GM23248 (cell line): ENCODE measurements at regions not wholly inside any gene's neighbourhood (a gene's known extent, or its start where the extent isn't known, plus 50 kb on each side); places are given as distances from the start of the nearest gene placed in this dataset.

Source experiments
- DNase-seq: peaks from one replicate; pipeline ENCODE4 v3.0.0-alpha.2; 2015
- H2AFZ ChIP-seq: fragments of 200-600 bp; sonication (generic); 2 replicates; pipeline ENCODE4 v1.6.1; 2016; ENCODE audit warnings: antibody characterized with exemption
- H3F3A ChIP-seq: fragments of 200-600 bp; sonication (generic); 2 replicates; pipeline ENCODE4 v1.6.1; 2016; ENCODE audit warnings: mild to moderate bottlenecking, antibody characterized with exemption, mixed run types; ENCODE audit not compliant: insufficient read depth
- H3K27ac ChIP-seq: fragments of 200-600 bp; sonication (generic); 2 replicates; pipeline ENCODE4 v1.5.1; 2016; ENCODE audit warnings: mild to moderate bottlenecking
- H3K27me3 ChIP-seq: fragments of 200-600 bp; sonication (generic); replicated peaks from 2 replicates; pipeline ENCODE4 v1.6.1; 2016; ENCODE audit warnings: mild to moderate bottlenecking; ENCODE audit not compliant: insufficient read depth
- H3K36me3 ChIP-seq: fragments of 200-600 bp; sonication (generic); 2 replicates; pipeline ENCODE4 v1.6.1; 2016; ENCODE audit warnings: low read depth, mild to moderate bottlenecking
- H3K4me1 ChIP-seq: fragments of 200-600 bp; sonication (generic); 2 replicates; pipeline ENCODE4 v1.6.1; 2016; ENCODE audit warnings: mild to moderate bottlenecking; ENCODE audit not compliant: insufficient read depth
- H3K4me2 ChIP-seq: fragments of 200-600 bp; sonication (generic); one replicate; pipeline ENCODE4 v1.6.1; 2016; ENCODE audit warnings: mild to moderate bottlenecking; ENCODE audit not compliant: unreplicated experiment
- H3K4me3 ChIP-seq: fragments of 200-600 bp; sonication (generic); 2 replicates; pipeline ENCODE4 v1.5.1; 2016; ENCODE audit warnings: mild to moderate bottlenecking
- H3K79me2 ChIP-seq: fragments of 200-600 bp; sonication (generic); 2 replicates; pipeline ENCODE4 v1.6.1; 2016; ENCODE audit warnings: mild to moderate bottlenecking; ENCODE audit not compliant: insufficient read depth
- H3K9ac ChIP-seq: fragments of 200-600 bp; sonication (generic); 2 replicates; pipeline ENCODE4 v1.6.1; 2016; ENCODE audit warnings: mild to moderate bottlenecking
- H3K9me2 ChIP-seq: fragments of 200-600 bp; sonication (generic); 2 replicates; pipeline ENCODE4 v1.6.1; 2016; ENCODE audit warnings: mixed run types, mild to moderate bottlenecking, moderate library complexity; ENCODE audit not compliant: insufficient read depth
- H3K9me3 ChIP-seq: fragments of 200-600 bp; sonication (generic); one replicate; pipeline ENCODE4 v1.6.1; 2017; ENCODE audit warnings: low read depth
- H4K20me1 ChIP-seq: fragments of 200-600 bp; sonication (generic); 2 replicates; pipeline ENCODE4 v1.6.0; 2016; ENCODE audit not compliant: insufficient read depth
- EZH2 ChIP-seq: fragments of 200-600 bp; sonication (generic); IDR thresholded peaks from 2 replicates; pipeline ENCODE4 v1.6.1; 2018; ENCODE audit warnings: antibody characterized with exemption, mild to moderate bottlenecking; ENCODE audit not compliant: insufficient read depth, poor library complexity, severe bottlenecking
- EZH2phosphoT487 ChIP-seq: fragments of 200-600 bp; sonication (generic); IDR thresholded peaks from 2 replicates; pipeline ENCODE4 v1.6.1; 2018; ENCODE audit warnings: antibody characterized with exemption, moderate library complexity, mild to moderate bottlenecking, low read depth; ENCODE audit not compliant: insufficient read depth
- WGBS, 2 experiments: methylation state at CpG; one replicate each; pipeline ENCODE4 v1.1.6; 2015 to 2017; ENCODE audit warnings: low lambda C conversion rate in 2 of 2, low coverage in 1 of 2; ENCODE audit errors: missing lambda C conversion rate in 2 of 2; 5-methylcytosine and 5-hydroxymethylcytosine counted together
- in situ Hi-C: fragments of 300-500 bp; cut with MboI; formaldehyde crosslinking; loops from 2 replicates; pipeline ENCODE4 v1.15.0; 2020

GRCh38 chr13:74651121-74651520 is 516.9 kb upstream of the KLF12 start:
- no peaks in the 10 kb centered on the region for H3K36me3 ChIP-seq
- in situ Hi-C loops: no loop called here
- TF ChIP-seq EZH2phosphoT487: no peak
- TF ChIP-seq EZH2: no peak

DNA sequence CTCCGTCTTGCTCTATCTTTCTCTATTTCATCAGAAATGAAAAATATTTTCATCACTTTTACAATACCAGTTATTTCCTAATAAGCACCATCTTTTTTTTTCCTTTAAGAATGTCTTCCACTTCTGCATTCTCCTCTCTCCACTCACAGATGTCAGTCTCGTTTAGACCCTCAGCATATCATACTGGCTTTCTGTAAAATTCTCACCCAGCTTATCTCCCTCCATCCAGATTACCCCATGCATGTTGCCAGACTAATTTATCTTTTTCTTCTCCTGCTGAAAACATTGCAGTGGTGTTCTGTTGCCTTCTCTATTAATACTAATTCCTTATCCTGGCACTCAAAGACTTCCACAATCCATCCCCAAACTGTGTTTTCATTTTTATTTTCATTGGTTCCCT is 513.8 kb upstream of the KLF12 start:
- H3K27me3 ChIP-seq: no peaks in the 10 kb centered on the region
- 63 to 69% methylated on average over 2 of the region's 2 CpGs for WGBS, 2 experiments
- no peak overlapping the region for H3K4me2 ChIP-seq
- no peaks in the 10 kb centered on the region for H3K9me2 ChIP-seq
- H3K9ac ChIP-seq: no peak overlapping the region
- DNase-seq: no peak
- H2AFZ ChIP-seq: no peak overlapping the region
- H3K9me3 ChIP-seq: no peaks in the 10 kb centered on the region
- TF ChIP-seq EZH2phosphoT487 (no peak), EZH2 (no peak)
- no peaks in the 10 kb centered on the region for H3K4me1 ChIP-seq
- H3K79me2 ChIP-seq: no peaks in the 10 kb centered on the region
- no peaks in the 10 kb centered on the region for H3K36me3 ChIP-seq
- in situ Hi-C loops: no loop called here
- no peak overlapping the region for H3K27ac ChIP-seq
- H3K4me3 ChIP-seq: no peak overlapping the region
- no peaks in the 10 kb centered on the region for H3F3A ChIP-seq
- no peaks in the 10 kb centered on the region for H4K20me1 ChIP-seq

More at GRCh38 chr13:74651121-74651520, 516.9 kb upstream of the KLF12 start:
- H3K79me2 ChIP-seq: no peaks in the 10 kb centered on the region
- no peak overlapping the region for H3K4me2 ChIP-seq
- no peaks in the 10 kb centered on the region for H3K9me3 ChIP-seq
- H3K9ac ChIP-seq: no peak overlapping the region
- H3K9me2 ChIP-seq: no peaks in the 10 kb centered on the region
- no peak for DNase-seq
- H4K20me1 ChIP-seq: no peaks in the 10 kb centered on the region
- H3K4me1 ChIP-seq: no peaks in the 10 kb centered on the region
- no peaks in the 10 kb centered on the region for H3F3A ChIP-seq
- no peak overlapping the region for H3K4me3 ChIP-seq
- no peak overlapping the region for H2AFZ ChIP-seq
- H3K27ac ChIP-seq: no peak overlapping the region
- no peaks in the 10 kb centered on the region for H3K27me3 ChIP-seq
- WGBS, 2 experiments: 0 to 6% methylated on average over 1 of the region's 1 CpG

DNA sequence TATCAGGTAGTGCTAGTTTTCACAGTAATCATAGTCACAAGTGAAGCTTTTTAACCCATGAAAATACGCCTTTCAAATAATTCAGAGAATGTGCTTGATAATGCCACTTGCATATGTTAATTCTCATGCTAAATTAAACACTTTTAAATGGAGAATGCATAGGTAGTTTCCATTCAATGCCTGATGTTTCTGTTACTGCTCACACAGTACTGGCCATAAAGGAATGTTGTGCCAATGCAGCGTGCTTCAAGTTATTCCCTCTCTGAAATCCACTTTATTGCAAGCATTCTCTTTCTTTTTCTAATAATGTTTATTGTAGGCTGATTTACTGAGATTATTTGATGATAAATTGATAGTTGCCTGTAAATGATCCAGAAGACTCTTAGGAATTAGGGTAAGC is 513.0 kb upstream of the KLF12 start:
- Histone ChIP-seq H3K9ac (no peak overlapping the region), H3K4me3 (no peak overlapping the region), H3K36me3 (no peaks in the 10 kb centered on the region), H2AFZ (no peak overlapping the region), H3K27ac (no peak overlapping the region), H3K79me2 (no peaks in the 10 kb centered on the region), H3F3A (peaks cover 3% of the 10 kb centered on the region), H3K9me2 (no peaks in the 10 kb centered on the region), H4K20me1 (no peaks in the 10 kb centered on the region), H3K4me1 (no peaks in the 10 kb centered on the region), H3K9me3 (no peaks in the 10 kb centered on the region), H3K4me2 (no peak overlapping the region), H3K27me3 (no peaks in the 10 kb centered on the region)
- DNase-seq: no peak
- TF ChIP-seq EZH2: no peak
- TF ChIP-seq EZH2phosphoT487: no peak
- 56 to 63% methylated on average over 2 of the region's 2 CpGs for WGBS, 2 experiments
- in situ Hi-C loops: no loop called here

GRCh38 chr13:74646091-74646490 is 511.9 kb upstream of the KLF12 start:
- in situ Hi-C loops: no loop called here
- no peak for TF ChIP-seq EZH2phosphoT487
- no peak for TF ChIP-seq EZH2
- Histone ChIP-seq H3K9ac (no peak overlapping the region), H3K36me3 (no peaks in the 10 kb centered on the region), H3K4me2 (no peak overlapping the region), H3K27ac (no peak overlapping the region), H3K4me1 (peaks cover 4% of the 10 kb centered on the region; the same call in 1 of the 2 replicates), H3F3A (peaks cover 14% of the 10 kb centered on the region), H3K27me3 (no peaks in the 10 kb centered on the region), H2AFZ (no peak overlapping the region), H3K9me3 (no peaks in the 10 kb centered on the region), H3K9me2 (no peaks in the 10 kb centered on the region), H3K79me2 (no peaks in the 10 kb centered on the region), H3K4me3 (no peak overlapping the region), H4K20me1 (no peaks in the 10 kb centered on the region)
- 69% methylated on average over 3 of the region's 3 CpGs for WGBS, 2 experiments
- no peak for DNase-seq

DNA sequence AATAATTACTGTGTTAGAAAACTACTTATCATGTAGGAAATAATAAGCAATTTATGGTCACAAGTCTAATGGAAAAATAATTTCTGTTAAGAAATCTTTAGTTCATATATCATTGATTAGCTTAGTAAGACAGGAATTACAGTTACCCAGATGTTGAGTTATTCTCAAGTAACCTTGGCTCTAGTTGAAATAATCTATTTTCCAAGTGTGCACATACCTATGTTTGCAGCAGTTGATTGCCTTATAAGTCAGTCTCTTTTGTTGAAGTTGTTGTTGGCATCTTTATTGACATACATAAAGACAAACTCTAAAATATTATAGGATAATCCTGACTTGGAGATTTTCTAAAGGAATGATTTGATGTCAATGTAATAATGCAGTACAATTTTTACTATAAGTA is 511.4 kb upstream of the KLF12 start:
- Histone ChIP-seq H3K9me3 (no peaks in the 10 kb centered on the region), H4K20me1 (no peaks in the 10 kb centered on the region), H3K4me1 (peaks cover 6% of the 10 kb centered on the region; the same call in 1 of the 2 replicates), H3F3A (peaks cover 19% of the 10 kb centered on the region), H3K9ac (no peak overlapping the region), H3K79me2 (no peaks in the 10 kb centered on the region), H3K27me3 (no peaks in the 10 kb centered on the region), H2AFZ (no peak overlapping the region), H3K36me3 (no peaks in the 10 kb centered on the region), H3K9me2 (no peaks in the 10 kb centered on the region), H3K4me3 (no peak overlapping the region), H3K27ac (no peak overlapping the region), H3K4me2 (no peak overlapping the region)
- TF ChIP-seq EZH2phosphoT487 (no peak), EZH2 (no peak)
- DNase-seq: no peak
- in situ Hi-C loops: no loop called here
